Ishikawa (cell line): ENCODE measurements at regions not wholly inside any gene's neighbourhood (a gene's known extent, or its start where the extent isn't known, plus 50 kb on each side); places are given as distances from the start of the nearest gene placed in this dataset.

Experiments
- CEBPB ChIP-seq: IDR thresholded peaks from 2 replicates; pipeline ENCODE4 v1.6.1; 2012
- CREB1 ChIP-seq: IDR thresholded peaks from 2 replicates; pipeline ENCODE4 v1.6.1; 2012; ENCODE audit warnings: low read depth
- EGR1 ChIP-seq: IDR thresholded peaks from 2 replicates; pipeline ENCODE4 v1.6.1; 2012
- EP300 ChIP-seq: IDR thresholded peaks from 2 replicates; pipeline ENCODE4 v1.6.1; 2012; ENCODE audit warnings: borderline replicate concordance
- FOXM1 ChIP-seq: IDR thresholded peaks from 2 replicates; pipeline ENCODE4 v1.6.1; 2012; ENCODE audit warnings: low read depth, borderline replicate concordance
- MAX ChIP-seq: IDR thresholded peaks from 2 replicates; pipeline ENCODE4 v1.6.1; 2012
- NFIC ChIP-seq: IDR thresholded peaks from 2 replicates; pipeline ENCODE4 v1.6.1; 2012
- RAD21 ChIP-seq: IDR thresholded peaks from 2 replicates; pipeline ENCODE4 v1.6.1; 2012; ENCODE audit warnings: low read depth
- REST ChIP-seq: IDR thresholded peaks from 2 replicates; pipeline ENCODE4 v1.6.1; 2012; ENCODE audit warnings: low read depth, mild to moderate bottlenecking
- TAF1 ChIP-seq: IDR thresholded peaks from 2 replicates; pipeline ENCODE4 v1.6.1; 2012; ENCODE audit warnings: low read depth, mild to moderate bottlenecking
- TCF12 ChIP-seq: IDR thresholded peaks from 2 replicates; pipeline ENCODE4 v1.6.1; 2012; ENCODE audit warnings: low read depth
- TEAD4 ChIP-seq: IDR thresholded peaks from 2 replicates; pipeline ENCODE4 v1.6.1; 2012
- USF1 ChIP-seq: IDR thresholded peaks from 2 replicates; pipeline ENCODE4 v1.6.1; 2012
- YY1 ChIP-seq: IDR thresholded peaks from 2 replicates; pipeline ENCODE4 v1.6.1; 2012; ENCODE audit warnings: low read depth
- ZBTB7A ChIP-seq: IDR thresholded peaks from 2 replicates; pipeline ENCODE4 v1.6.1; 2012; ENCODE audit warnings: low read depth

- TF ChIP-seq MAX = no peak
- no peak for TF ChIP-seq CEBPB
- peak; percentile 38 for TF ChIP-seq RAD21
These were observed 65.4 kb upstream of the ERCC6L2 start for GRCh38 chr9:95810133-95810532.

GRCh38 chr9:95809686-95810085, 65.8 kb upstream of the ERCC6L2 start:
- TF ChIP-seq ZBTB7A (no peak), YY1 (no peak), EGR1 (no peak), NFIC (no peak), USF1 (no peak), MAX (no peak), EP300 (no peak), FOXM1 (no peak), REST (no peak), RAD21 (no peak), TCF12 (no peak), CEBPB (no peak), CREB1 (no peak), TEAD4 (no peak), TAF1 (no peak)

GRCh38 chr9:95808011-95808410, 67.5 kb upstream of the ERCC6L2 start:
- TF ChIP-seq RAD21 = no peak
- no peak for TF ChIP-seq EP300
- TF ChIP-seq YY1 = no peak
- no peak for TF ChIP-seq TCF12
- TF ChIP-seq REST = no peak
- TF ChIP-seq FOXM1 = no peak
- no peak for TF ChIP-seq EGR1
- no peak for TF ChIP-seq USF1
- TF ChIP-seq NFIC = no peak
- TF ChIP-seq CREB1 = no peak

GRCh38 chr9:95807326-95807947, 68.1 kb upstream of the ERCC6L2 start:
- TF ChIP-seq YY1 (no peak), NFIC (no peak), EP300 (no peak), MAX (no peak), TAF1 (no peak), RAD21 (no peak), FOXM1 (no peak), REST (no peak), CEBPB (no peak), EGR1 (no peak), CREB1 (no peak), ZBTB7A (no peak), USF1 (no peak), TCF12 (no peak), TEAD4 (no peak)
